ENCODE measurements at regions not wholly inside any gene's neighbourhood (a gene's known extent, or its start where the extent isn't known, plus 50 kb on each side); places are given as distances from the start of the nearest gene placed in this dataset.

GRCh38 chr1:95703046-95703445 lies 469.0 kb downstream of the RWDD3 start:
- TF ChIP-seq EP300 (IDR thresholded peaks at IDR 0.05; ENCODE audit: borderline replicate concordance in 1 of 2, low read depth in 2 of 2, low read length in 2 of 2): no peak
- TF ChIP-seq CTCF (IDR thresholded peaks at IDR 0.05; ENCODE audit: control extremely low read depth in 1 of 3, insufficient read depth in 1 of 3, low read depth in 1 of 3, low read length in 3 of 3): no peak
- TF ChIP-seq SIX5 (IDR thresholded peaks at IDR 0.05; ENCODE audit: low read depth, low read length): no peak
- TF ChIP-seq YY1 (IDR thresholded peaks at IDR 0.05; ENCODE audit: low read depth, low read length): no peak
- no peak for TF ChIP-seq ATF3 (IDR thresholded peaks at IDR 0.05; ENCODE audit: insufficient read depth, low read depth, low read length)
- no peak for TF ChIP-seq TCF12 (IDR thresholded peaks at IDR 0.05; ENCODE audit: low read depth, low read length)
- TF ChIP-seq POLR2AphosphoS5 (IDR thresholded peaks at IDR 0.05; ENCODE audit: low read depth, low read length): no peak
- TF ChIP-seq POLR2A (IDR thresholded peaks at IDR 0.05; ENCODE audit: control extremely low read depth in 1 of 2, low read depth in 2 of 2, low read length in 2 of 2): no peak

Measured in H1 (cell line).